ENCODE measurements at regions not wholly inside any gene's neighbourhood (a gene's known extent, or its start where the extent isn't known, plus 50 kb on each side); places are given as distances from the start of the nearest gene placed in this dataset.
"Not testable (repeated sequence)": the region's sequence is repeated elsewhere in the genome, so short reads cannot be mapped to it uniquely, and the experiment has no call there.

DNA sequence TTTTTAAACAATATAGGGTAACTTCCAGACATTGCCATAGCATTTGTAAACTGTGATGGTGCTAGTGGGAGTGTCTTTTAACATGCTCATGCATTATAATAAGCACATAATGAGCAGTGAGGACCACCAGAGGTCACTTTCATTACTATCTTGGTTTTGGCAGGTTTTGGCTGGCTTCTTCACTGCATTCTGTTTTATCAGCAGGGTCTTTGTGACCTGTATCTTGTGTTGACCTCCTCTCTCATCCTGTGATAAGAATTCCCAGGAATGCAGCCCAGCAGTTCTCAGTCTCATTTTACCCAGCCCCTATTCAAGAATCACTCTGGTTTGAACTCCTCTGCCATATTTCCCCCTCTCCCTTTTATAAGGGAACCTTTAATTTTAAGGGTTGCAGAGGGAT lies 91.3 kb downstream of the ZNF467 start:
- TF ChIP-seq, protein P1, sequence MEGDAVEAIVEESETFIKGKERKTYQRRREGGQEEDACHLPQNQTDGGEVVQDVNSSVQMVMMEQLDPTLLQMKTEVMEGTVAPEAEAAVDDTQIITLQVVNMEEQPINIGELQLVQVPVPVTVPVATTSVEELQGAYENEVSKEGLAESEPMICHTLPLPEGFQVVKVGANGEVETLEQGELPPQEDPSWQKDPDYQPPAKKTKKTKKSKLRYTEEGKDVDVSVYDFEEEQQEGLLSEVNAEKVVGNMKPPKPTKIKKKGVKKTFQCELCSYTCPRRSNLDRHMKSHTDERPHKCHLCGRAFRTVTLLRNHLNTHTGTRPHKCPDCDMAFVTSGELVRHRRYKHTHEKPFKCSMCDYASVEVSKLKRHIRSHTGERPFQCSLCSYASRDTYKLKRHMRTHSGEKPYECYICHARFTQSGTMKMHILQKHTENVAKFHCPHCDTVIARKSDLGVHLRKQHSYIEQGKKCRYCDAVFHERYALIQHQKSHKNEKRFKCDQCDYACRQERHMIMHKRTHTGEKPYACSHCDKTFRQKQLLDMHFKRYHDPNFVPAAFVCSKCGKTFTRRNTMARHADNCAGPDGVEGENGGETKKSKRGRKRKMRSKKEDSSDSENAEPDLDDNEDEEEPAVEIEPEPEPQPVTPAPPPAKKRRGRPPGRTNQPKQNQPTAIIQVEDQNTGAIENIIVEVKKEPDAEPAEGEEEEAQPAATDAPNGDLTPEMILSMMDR (IDR thresholded peaks at IDR 0.05; ENCODE audit: borderline replicate concordance, insufficient read depth, low read depth, low read length): no peak
- H3K4me3 ChIP-seq (ENCODE audit: low read depth, low read length): no peak overlapping the region

DNA sequence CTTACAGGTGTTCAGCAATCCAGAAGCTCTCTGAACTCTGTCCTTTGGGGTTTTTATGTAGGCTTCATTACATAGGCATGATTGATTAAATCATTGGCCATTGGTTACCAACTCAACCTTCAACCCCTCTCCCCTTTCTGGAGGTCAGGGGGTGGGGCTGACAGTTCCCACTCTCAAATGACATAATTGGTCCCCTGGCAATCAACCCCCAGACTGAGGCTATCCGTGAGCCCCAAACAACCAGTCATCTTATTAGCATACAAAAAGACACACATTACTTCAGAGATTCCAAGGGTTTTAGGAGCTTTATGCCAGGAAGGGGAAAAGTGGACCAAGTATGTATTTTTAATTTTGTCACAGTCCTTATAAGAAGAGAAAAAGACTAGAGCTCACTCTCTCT lies 92.1 kb downstream of the ZNF467 start:
- H3K4me3 ChIP-seq (ENCODE audit: low read depth, low read length): no peak overlapping the region

DNA sequence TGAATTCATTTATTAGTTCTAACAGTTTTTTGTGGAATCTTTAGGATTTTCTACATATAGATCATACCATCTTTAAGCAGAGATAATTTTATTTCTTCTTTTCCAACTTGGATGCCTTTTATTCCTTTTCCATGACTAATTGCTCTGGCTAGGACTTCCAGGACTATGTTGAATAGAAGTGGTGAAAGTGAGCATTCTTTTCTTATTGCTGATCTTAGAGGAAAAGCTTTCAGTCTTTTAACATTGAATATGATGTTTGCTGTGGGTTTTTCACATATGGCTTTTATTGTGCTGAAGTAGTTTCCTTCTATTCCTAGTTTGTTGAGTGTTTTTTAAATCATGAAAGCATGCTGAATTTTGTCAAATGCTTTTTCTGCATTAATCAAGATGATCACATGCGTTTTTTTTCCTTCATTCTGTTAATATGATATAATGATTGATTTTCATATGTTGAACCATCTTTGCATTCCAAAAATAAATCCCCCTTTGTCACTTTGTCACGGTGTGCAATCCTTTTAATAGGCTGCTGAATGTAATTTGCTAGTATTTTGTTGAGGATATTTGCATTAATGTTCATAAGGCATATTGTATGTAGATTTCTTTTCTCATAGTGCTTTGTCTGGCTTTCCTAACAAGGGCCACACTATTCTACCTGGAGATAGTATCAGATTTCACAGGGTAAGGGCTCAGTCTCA lies 92.9 kb downstream of the ZNF467 start:
- TF ChIP-seq, protein P1 (IDR thresholded peaks at IDR 0.05; ENCODE audit: borderline replicate concordance, insufficient read depth, low read depth, low read length): no peak
- no peak overlapping the region for H3K4me3 ChIP-seq (ENCODE audit: low read depth, low read length)

More for the DNA sequence above, 92.1 kb downstream of the ZNF467 start:
- TF ChIP-seq, protein P1 (IDR thresholded peaks at IDR 0.05; ENCODE audit: borderline replicate concordance, insufficient read depth, low read depth, low read length): no peak

DNA sequence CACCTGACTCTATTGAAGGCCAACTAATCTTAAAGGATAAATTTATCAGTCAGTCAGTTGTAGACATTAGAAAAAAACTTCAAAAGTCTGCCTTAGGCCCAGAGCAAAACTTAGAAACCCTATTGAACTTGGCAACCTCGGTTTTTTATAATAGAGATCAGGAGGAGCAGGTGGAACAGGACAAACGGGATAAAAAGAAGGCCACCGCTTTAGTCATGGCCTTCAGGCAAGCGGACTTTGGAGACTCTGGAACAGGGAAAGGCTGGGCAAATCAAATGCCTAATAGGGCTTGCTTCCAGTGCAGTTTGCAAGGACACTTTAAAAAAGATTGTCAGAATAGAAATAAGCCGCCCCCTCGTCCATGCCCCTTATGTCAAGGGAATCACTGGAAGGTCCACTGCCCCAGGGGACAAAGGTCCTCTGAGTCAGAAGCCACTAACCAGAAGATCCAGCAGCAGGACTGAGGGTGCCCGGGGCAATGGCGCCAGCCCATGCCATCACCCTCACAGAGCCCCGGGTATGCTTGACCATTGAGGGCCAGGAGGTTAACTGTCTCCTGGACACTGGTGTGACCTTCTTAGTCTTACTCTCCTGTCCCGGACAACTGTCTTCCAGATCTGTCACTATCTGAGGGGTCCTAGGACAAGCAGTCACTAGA lies 98.5 kb downstream of the ZNF467 start:
- H3K4me3 ChIP-seq (ENCODE audit: low read depth, low read length): not testable (repeated sequence)

DNA sequence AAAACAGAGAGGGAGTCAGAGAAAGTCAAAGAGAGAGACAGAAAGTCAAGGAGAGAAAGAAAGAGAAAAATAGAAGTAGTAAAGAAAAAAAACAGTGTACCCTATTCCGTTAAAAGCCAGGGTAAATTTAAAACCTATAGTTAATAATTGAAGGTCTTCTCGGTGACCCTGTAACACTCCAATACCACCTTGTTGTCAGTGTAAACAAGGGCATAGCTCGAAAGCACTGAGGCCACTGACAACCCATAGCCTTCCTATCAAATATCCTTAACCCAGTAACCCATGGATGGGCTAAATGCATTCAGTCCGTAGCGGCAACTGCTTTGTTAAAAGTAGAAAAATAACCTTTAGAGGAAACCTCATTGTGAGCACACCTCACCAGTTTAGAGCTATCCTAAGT lies 100.4 kb downstream of the ZNF467 start:
- TF ChIP-seq, protein P1 (IDR thresholded peaks at IDR 0.05; ENCODE audit: borderline replicate concordance, insufficient read depth, low read depth, low read length): no peak
- H3K4me3 ChIP-seq (ENCODE audit: low read depth, low read length): no peak overlapping the region

DNA sequence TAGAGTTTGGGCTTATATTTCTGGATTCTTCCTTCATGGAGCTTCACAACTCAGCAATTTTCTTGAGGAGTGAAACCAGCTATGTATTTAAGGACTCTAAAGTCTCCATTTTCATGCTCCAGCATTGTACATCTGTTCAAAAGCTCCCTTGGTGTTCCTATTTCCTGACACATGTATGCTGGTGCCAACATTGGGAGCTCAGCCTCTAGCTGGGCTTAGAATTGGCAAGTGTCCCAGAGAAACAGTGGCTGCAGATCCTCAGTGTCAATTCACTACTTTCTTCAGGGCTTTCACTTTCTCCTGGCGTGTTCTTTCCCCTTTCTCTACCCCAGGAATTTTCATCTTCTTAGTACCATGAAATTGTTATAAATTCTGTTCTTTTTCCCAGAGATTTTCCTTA lies 103.1 kb downstream of the ZNF467 start:
- H3K4me3 ChIP-seq (ENCODE audit: low read depth, low read length): no peak overlapping the region
- TF ChIP-seq, protein P1 (IDR thresholded peaks at IDR 0.05; ENCODE audit: borderline replicate concordance, insufficient read depth, low read depth, low read length): no peak

DNA sequence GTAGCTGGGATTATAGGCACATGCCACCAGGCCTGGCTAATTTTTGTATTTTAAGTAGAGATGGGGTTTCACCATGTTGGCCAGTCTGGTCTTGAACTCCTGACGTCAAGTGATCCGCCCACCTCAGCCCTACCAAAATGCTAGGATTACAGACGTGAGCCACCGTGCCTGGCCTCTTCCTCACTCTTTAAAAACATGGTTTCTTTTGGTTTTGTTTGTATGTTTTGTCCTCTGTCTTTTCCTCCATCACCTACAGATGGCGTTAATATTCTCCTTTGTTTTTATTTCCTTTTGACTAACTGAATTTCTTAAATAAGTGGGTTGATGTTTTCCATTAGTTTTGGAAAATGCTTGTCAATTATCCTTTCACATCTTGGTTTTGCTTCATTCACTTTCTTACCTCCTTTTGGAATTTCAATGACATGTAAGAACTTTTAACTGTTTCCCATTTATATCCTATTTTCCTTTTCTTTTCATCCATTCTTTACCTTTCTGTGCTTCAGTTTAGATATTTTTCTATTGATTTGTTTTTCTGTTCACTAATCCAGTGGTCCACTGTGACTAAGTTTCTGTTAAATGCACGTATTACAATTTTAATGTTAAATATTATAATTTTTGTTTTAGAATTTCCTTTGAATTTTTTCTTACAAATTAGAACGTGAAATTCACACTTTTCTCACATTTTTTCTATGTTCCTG lies 104.1 kb downstream of the ZNF467 start:
- TF ChIP-seq, protein P1 (IDR thresholded peaks at IDR 0.05; ENCODE audit: borderline replicate concordance, insufficient read depth, low read depth, low read length): 0 out of 2 replicates have a peak, but pooled peaks have one; percentile 3
- H3K4me3 ChIP-seq (ENCODE audit: low read depth, low read length): no peak overlapping the region

Data from GM12875 (cell line).